ENCODE measurements at regions not wholly inside any gene's neighbourhood (a gene's known extent, or its start where the extent isn't known, plus 50 kb on each side); places are given as distances from the start of the nearest gene placed in this dataset.
"Not testable (repeated sequence)": the region's sequence is repeated elsewhere in the genome, so short reads cannot be mapped to it uniquely, and the experiment has no call there.

- TF ChIP-seq TAF1 (IDR thresholded peaks at IDR 0.05; ENCODE audit: low read depth); MXI1 (conservative IDR thresholded peaks at IDR 0.05; ENCODE audit: poor library complexity, severe bottlenecking); POLR2AphosphoS5 (IDR thresholded peaks at IDR 0.05); RAD21 (conservative IDR thresholded peaks at IDR 0.05); SMC3 (conservative IDR thresholded peaks at IDR 0.05; ENCODE audit: poor library complexity); EZH2 (IDR thresholded peaks at IDR 0.05; ENCODE audit: borderline replicate concordance, insufficient read depth, low read length, poor library complexity, severe bottlenecking): not testable (repeated sequence)
- TF ChIP-seq, protein P1, sequence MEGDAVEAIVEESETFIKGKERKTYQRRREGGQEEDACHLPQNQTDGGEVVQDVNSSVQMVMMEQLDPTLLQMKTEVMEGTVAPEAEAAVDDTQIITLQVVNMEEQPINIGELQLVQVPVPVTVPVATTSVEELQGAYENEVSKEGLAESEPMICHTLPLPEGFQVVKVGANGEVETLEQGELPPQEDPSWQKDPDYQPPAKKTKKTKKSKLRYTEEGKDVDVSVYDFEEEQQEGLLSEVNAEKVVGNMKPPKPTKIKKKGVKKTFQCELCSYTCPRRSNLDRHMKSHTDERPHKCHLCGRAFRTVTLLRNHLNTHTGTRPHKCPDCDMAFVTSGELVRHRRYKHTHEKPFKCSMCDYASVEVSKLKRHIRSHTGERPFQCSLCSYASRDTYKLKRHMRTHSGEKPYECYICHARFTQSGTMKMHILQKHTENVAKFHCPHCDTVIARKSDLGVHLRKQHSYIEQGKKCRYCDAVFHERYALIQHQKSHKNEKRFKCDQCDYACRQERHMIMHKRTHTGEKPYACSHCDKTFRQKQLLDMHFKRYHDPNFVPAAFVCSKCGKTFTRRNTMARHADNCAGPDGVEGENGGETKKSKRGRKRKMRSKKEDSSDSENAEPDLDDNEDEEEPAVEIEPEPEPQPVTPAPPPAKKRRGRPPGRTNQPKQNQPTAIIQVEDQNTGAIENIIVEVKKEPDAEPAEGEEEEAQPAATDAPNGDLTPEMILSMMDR (IDR thresholded peaks at IDR 0.05; ENCODE audit: poor library complexity, severe bottlenecking), result not testable (repeated sequence)
- TF ChIP-seq, protein P2, sequence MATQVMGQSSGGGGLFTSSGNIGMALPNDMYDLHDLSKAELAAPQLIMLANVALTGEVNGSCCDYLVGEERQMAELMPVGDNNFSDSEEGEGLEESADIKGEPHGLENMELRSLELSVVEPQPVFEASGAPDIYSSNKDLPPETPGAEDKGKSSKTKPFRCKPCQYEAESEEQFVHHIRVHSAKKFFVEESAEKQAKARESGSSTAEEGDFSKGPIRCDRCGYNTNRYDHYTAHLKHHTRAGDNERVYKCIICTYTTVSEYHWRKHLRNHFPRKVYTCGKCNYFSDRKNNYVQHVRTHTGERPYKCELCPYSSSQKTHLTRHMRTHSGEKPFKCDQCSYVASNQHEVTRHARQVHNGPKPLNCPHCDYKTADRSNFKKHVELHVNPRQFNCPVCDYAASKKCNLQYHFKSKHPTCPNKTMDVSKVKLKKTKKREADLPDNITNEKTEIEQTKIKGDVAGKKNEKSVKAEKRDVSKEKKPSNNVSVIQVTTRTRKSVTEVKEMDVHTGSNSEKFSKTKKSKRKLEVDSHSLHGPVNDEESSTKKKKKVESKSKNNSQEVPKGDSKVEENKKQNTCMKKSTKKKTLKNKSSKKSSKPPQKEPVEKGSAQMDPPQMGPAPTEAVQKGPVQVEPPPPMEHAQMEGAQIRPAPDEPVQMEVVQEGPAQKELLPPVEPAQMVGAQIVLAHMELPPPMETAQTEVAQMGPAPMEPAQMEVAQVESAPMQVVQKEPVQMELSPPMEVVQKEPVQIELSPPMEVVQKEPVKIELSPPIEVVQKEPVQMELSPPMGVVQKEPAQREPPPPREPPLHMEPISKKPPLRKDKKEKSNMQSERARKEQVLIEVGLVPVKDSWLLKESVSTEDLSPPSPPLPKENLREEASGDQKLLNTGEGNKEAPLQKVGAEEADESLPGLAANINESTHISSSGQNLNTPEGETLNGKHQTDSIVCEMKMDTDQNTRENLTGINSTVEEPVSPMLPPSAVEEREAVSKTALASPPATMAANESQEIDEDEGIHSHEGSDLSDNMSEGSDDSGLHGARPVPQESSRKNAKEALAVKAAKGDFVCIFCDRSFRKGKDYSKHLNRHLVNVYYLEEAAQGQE (IDR thresholded peaks at IDR 0.05; ENCODE audit: borderline replicate concordance), result not testable (repeated sequence)
These were observed 335.7 kb downstream of the SEC16B start for GRCh38 chr1:177634151-177634550.
